ENCODE measurements at regions not wholly inside any gene's neighbourhood (a gene's known extent, or its start where the extent isn't known, plus 50 kb on each side); places are given as distances from the start of the nearest gene placed in this dataset.
A peak's percentile ranks its signal among the peaks of the same experiment; 100 is the strongest.
"Not testable (repeated sequence)": the region's sequence is repeated elsewhere in the genome, so short reads cannot be mapped to it uniquely, and the experiment has no call there.

GRCh38 chr17:37859451-37859850 is 64.8 kb upstream of the TBC1D3K start:
- DNase-seq (ENCODE audit: low spot score), result no peak

GRCh38 chr17:37858391-37858790 is 65.8 kb upstream of the TBC1D3K start:
- not testable (repeated sequence) for DNase-seq (ENCODE audit: low spot score)

GRCh38 chr17:37856245-37856644 is 68.0 kb upstream of the TBC1D3K start:
- DNase-seq (ENCODE audit: low spot score), result no peak

GRCh38 chr17:37849617-37849972 is 74.6 kb upstream of the TBC1D3K start:
- DNase-seq (ENCODE audit: low spot score), result no peak

- DNase-seq (ENCODE audit: low spot score), result peak; percentile 84
These were observed 75.3 kb upstream of the TBC1D3K start for GRCh38 chr17:37848690-37849616.

- no peak for DNase-seq (ENCODE audit: low spot score)
These were observed 76.3 kb upstream of the TBC1D3K start for GRCh38 chr17:37847811-37848331.

GRCh38 chr17:37847102-37847501 is 77.1 kb upstream of the TBC1D3K start:
- no peak for DNase-seq (ENCODE audit: low spot score)

- DNase-seq (ENCODE audit: low spot score), result no peak
These were observed 79.3 kb upstream of the TBC1D3K start for GRCh38 chr17:37844977-37845293.

GRCh38 chr17:37844158-37844976 is 79.8 kb upstream of the TBC1D3K start:
- DNase-seq (ENCODE audit: low spot score), result peak; percentile 84

GRCh38 chr17:37842401-37842800 is 81.8 kb upstream of the TBC1D3K start:
- DNase-seq (ENCODE audit: low spot score), result peak; percentile 33

GRCh38 chr17:37841232-37841631 is 83.0 kb upstream of the TBC1D3K start:
- no peak for DNase-seq (ENCODE audit: low spot score)

GRCh38 chr17:37840576-37840975 is 83.6 kb upstream of the TBC1D3K start:
- DNase-seq (ENCODE audit: low spot score), result no peak

GRCh38 chr17:37839196-37839978 is 84.8 kb upstream of the TBC1D3K start:
- DNase-seq (ENCODE audit: low spot score), result no peak

GRCh38 chr17:37838276-37838675 is 85.9 kb upstream of the TBC1D3K start:
- DNase-seq (ENCODE audit: low spot score), result no peak

- DNase-seq (ENCODE audit: low spot score), result no peak
These were observed 87.6 kb upstream of the TBC1D3K start for GRCh38 chr17:37836593-37836992.

GRCh38 chr17:37834168-37834567 is 89.3 kb upstream of the HNF1B start:
- DNase-seq (ENCODE audit: low spot score), result no peak

- DNase-seq (ENCODE audit: low spot score), result no peak
These were observed 88.5 kb upstream of the HNF1B start for GRCh38 chr17:37833237-37833859.

- no peak for DNase-seq (ENCODE audit: low spot score)
These were observed 87.1 kb upstream of the HNF1B start for GRCh38 chr17:37831986-37832385.

GRCh38 chr17:37831492-37831891 is 86.6 kb upstream of the HNF1B start:
- DNase-seq (ENCODE audit: low spot score), result no peak

- no peak for DNase-seq (ENCODE audit: low spot score)
These were observed 85.5 kb upstream of the HNF1B start for GRCh38 chr17:37830151-37830993.

GRCh38 chr17:37829592-37830123 is 84.8 kb upstream of the HNF1B start:
- DNase-seq (ENCODE audit: low spot score), result no peak

Measured in hepatic stellate cell (primary cell).